ENCODE measurements at regions not wholly inside any gene's neighbourhood (a gene's known extent, or its start where the extent isn't known, plus 50 kb on each side); places are given as distances from the start of the nearest gene placed in this dataset.
"Not testable (repeated sequence)": the region's sequence is repeated elsewhere in the genome, so short reads cannot be mapped to it uniquely, and the experiment has no call there.

GRCh38 chr10:7084280-7085005 is 326.4 kb downstream of the SFMBT2 start:
- Mint-ChIP-seq H3K9me3 (no peaks in the 10 kb centered on the region), H3K27ac (no peak overlapping the region), H3K27me3 (peaks cover 40% of the 10 kb centered on the region), H3K4me3 (no peak overlapping the region), H3K4me1 (no peaks in the 10 kb centered on the region), H3K36me3 (no peaks in the 10 kb centered on the region)
- no peak for ATAC-seq

GRCh38 chr10:7082967-7083366 is 327.9 kb downstream of the SFMBT2 start:
- ATAC-seq: no peak
- H3K36me3 Mint-ChIP-seq: no peaks in the 10 kb centered on the region
- no peak overlapping the region for H3K4me3 Mint-ChIP-seq
- H3K4me1 Mint-ChIP-seq: no peaks in the 10 kb centered on the region
- no peaks in the 10 kb centered on the region for H3K9me3 Mint-ChIP-seq
- peaks cover 49% of the 10 kb centered on the region for H3K27me3 Mint-ChIP-seq
- H3K27ac Mint-ChIP-seq: no peak overlapping the region

- H3K27me3 Mint-ChIP-seq: peaks cover 50% of the 10 kb centered on the region
- no peaks in the 10 kb centered on the region for H3K9me3 Mint-ChIP-seq
- no peak for ATAC-seq
- no peak overlapping the region for H3K27ac Mint-ChIP-seq
- H3K36me3 Mint-ChIP-seq: no peaks in the 10 kb centered on the region
- no peak overlapping the region for H3K4me3 Mint-ChIP-seq
- H3K4me1 Mint-ChIP-seq: no peaks in the 10 kb centered on the region
Measured at GRCh38 chr10:7077880-7078279, 333.0 kb downstream of the SFMBT2 start.

DNA sequence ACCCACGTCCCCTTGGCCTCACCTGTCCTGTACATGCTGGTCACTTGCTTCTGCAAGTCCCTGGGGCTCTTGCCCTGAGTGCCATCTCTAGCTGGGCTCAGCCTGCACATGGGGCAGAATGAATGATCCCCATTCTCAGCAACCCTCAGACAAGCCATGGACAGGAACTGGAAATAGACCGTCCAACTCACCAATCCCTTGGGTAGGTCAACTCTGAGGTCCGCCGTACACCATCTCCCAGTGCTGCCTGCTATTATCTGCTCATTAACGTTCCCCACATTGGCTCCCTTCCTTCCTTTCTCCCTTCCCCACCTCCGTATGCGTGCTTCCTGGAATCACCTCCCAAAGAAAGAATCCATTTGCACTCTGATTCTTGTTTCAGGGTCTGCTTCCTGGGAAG is 335.0 kb downstream of the SFMBT2 start:
- H3K9me3 Mint-ChIP-seq: no peaks in the 10 kb centered on the region
- no peaks in the 10 kb centered on the region for H3K36me3 Mint-ChIP-seq
- peaks cover 31% of the 10 kb centered on the region for H3K27me3 Mint-ChIP-seq
- no peak overlapping the region for H3K4me3 Mint-ChIP-seq
- H3K4me1 Mint-ChIP-seq: no peaks in the 10 kb centered on the region
- no peak overlapping the region for H3K27ac Mint-ChIP-seq
- ATAC-seq: no peak

DNA sequence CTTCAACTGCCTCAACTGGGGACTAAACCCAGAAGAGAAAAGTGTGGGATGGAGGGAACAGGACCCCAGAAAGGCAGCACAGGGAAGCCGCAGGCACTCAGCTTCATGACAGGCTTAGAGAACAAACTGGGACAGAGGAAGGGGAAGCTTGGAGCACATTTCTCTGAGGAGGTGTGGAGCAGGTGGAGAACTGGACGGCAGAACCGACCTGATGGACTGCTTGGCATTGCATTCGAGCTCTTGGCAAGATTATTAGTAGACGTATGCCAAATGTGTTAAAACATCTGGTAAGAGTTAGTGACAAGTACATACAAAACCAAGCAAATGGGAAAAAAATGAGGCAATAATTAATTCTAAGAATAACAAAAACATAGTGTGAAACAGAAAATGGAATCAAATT is 335.7 kb downstream of the SFMBT2 start:
- Mint-ChIP-seq H3K4me3 (no peak overlapping the region), H3K27ac (no peak overlapping the region), H3K36me3 (no peaks in the 10 kb centered on the region), H3K4me1 (no peaks in the 10 kb centered on the region), H3K27me3 (peaks cover 29% of the 10 kb centered on the region), H3K9me3 (no peaks in the 10 kb centered on the region)
- no peak for ATAC-seq

DNA sequence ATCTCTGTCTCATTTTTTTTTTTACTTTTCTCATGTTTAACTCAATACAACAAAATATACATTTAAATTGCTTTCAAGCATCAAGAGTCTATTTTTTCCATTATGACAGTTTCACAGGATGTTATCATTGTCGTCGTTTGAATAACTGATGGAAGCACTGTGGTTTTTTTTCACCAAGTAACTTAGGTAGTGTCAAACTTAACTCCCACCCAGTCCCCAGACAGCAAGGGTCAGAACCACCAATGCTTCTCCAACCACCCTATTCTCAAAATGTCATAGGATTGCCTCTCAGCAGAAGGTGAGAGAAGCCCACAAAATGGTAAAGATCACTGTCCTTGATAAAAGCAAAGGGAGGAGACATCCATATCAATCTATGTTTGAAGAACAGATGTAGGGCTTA is 339.4 kb downstream of the SFMBT2 start:
- Mint-ChIP-seq H3K4me3 (no peak overlapping the region), H3K36me3 (no peaks in the 10 kb centered on the region), H3K4me1 (no peaks in the 10 kb centered on the region), H3K27me3 (peaks cover 20% of the 10 kb centered on the region), H3K27ac (no peak overlapping the region), H3K9me3 (no peaks in the 10 kb centered on the region)
- ATAC-seq: no peak

DNA sequence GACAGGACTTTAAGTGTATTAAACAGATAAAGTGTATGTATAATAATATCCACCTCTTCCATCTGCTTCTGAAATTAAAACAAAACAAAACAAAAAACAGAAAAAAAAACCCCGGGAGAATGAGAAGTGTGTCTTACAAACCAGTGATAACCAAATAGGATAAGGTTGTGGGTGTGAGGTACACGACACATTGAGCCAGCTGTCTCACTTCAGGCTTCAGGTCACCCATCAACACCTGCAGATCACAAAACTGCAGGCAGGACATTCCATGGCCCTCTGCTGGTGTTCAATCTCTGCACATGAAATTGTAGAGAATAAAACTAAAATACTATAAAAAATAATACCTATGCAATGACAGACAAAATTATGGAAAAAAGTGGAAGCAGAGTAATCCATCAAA is 339.9 kb downstream of the SFMBT2 start:
- Mint-ChIP-seq H3K27me3 (peaks cover 15% of the 10 kb centered on the region), H3K4me1 (no peaks in the 10 kb centered on the region), H3K27ac (no peak overlapping the region), H3K4me3 (no peak overlapping the region), H3K36me3 (no peaks in the 10 kb centered on the region), H3K9me3 (no peaks in the 10 kb centered on the region)
- no peak for ATAC-seq

DNA sequence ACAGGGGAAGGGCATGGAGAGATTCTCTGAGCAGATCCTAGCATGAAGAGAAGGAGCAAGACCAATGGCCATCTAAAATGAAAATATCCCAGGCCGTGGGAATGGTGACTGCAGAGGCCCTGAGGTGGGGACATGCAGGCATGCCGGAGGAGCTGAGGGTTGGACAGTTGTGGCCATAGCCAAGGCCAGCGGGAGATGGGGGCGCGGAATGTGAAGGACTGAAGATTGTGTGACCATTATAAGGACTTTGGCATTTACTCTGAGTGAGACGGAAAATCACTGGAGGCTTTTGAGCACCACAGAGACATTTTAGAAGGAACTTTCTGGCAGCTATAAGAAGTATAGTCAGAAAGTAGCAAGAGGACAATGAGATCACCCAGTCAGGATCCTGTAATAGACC is 341.1 kb downstream of the SFMBT2 start:
- no peak for ATAC-seq
- H3K36me3 Mint-ChIP-seq: no peaks in the 10 kb centered on the region
- H3K4me1 Mint-ChIP-seq: no peaks in the 10 kb centered on the region

GRCh38 chr10:7056216-7056615 is 354.6 kb downstream of the SFMBT2 start:
- peaks cover 2% of the 10 kb centered on the region for H3K9me3 Mint-ChIP-seq
- no peak for ATAC-seq
- no peak overlapping the region for H3K4me3 Mint-ChIP-seq
- H3K27ac Mint-ChIP-seq: no peak overlapping the region
- H3K27me3 Mint-ChIP-seq: no peaks in the 10 kb centered on the region
- no peaks in the 10 kb centered on the region for H3K4me1 Mint-ChIP-seq
- H3K36me3 Mint-ChIP-seq: no peaks in the 10 kb centered on the region

More for the DNA sequence above, 341.1 kb downstream of the SFMBT2 start:
- no peaks in the 10 kb centered on the region for H3K9me3 Mint-ChIP-seq
- no peak overlapping the region for H3K27ac Mint-ChIP-seq
- H3K4me3 Mint-ChIP-seq: no peak overlapping the region
- peaks cover 5% of the 10 kb centered on the region for H3K27me3 Mint-ChIP-seq

DNA sequence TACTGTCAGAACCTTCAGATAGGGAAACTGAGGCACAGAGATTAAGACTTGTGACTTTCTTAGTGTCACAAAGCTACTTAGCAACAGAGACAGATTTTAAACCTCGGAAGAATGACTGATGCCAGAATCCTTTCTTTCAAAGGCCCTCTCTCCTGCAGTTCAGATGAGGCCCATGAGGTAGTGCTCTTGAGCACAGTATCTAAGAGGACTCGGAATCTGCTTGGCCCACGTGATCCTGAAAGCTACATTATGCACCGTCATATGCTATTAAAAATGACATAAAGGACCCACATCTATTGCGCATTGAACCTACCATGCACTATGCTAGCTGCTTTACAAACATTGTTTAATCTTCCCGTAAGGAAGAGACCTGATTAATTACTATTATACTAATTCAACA is 355.9 kb downstream of the SFMBT2 start:
- Mint-ChIP-seq H3K4me1 (no peaks in the 10 kb centered on the region), H3K36me3 (no peaks in the 10 kb centered on the region)
- ATAC-seq: no peak

DNA sequence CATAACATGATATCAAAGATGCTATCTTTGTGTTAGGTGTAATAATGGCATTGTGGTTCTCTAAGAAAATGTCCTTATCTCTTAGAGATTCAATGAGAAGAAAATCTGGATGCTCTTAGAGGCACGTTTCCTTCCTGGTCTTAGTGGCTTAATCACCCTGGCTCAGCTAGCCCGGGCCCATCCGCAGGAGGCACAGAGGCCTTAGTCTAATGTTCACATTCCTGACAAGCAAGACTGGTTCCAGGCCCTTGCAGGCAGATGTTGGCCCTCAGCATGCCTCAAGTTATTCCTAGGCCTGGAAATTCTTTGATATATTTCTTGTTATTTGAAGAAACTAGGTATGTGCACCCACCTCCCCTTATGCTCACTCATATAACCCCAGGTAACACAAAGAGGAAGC is 357.6 kb downstream of the SFMBT2 start:
- no peak overlapping the region for H3K4me3 Mint-ChIP-seq
- peaks cover 11% of the 10 kb centered on the region for H3K9me3 Mint-ChIP-seq
- no peaks in the 10 kb centered on the region for H3K27me3 Mint-ChIP-seq
- no peaks in the 10 kb centered on the region for H3K4me1 Mint-ChIP-seq
- no peak for ATAC-seq
- H3K27ac Mint-ChIP-seq: no peak overlapping the region
- no peaks in the 10 kb centered on the region for H3K36me3 Mint-ChIP-seq

More for the DNA sequence above, 355.9 kb downstream of the SFMBT2 start:
- H3K4me3 Mint-ChIP-seq: no peak overlapping the region
- peaks cover 6% of the 10 kb centered on the region for H3K9me3 Mint-ChIP-seq
- H3K27me3 Mint-ChIP-seq: no peaks in the 10 kb centered on the region
- H3K27ac Mint-ChIP-seq: no peak overlapping the region

DNA sequence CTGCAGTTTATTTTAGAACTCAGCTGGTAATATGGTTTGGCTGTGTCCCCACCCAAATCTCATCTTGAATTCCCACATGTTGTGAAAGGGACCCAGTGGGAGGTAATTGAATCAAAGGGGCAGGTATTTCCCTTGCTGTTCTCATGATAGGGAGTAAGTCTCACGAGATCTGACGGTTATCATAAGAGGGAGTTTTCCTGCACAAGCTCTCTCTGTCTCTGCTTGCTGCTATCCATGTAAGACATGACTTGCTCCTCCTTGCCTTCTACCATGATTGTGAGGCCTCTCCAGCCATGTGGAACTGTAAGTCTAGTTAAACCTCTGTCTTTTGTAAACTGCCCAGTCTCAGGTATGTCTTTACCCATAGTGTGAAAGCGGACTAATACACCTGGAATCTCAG is 360.8 kb downstream of the SFMBT2 start:
- not testable (repeated sequence) for ATAC-seq, H3K4me3 Mint-ChIP-seq, H3K27ac Mint-ChIP-seq, H3K27me3 Mint-ChIP-seq, H3K9me3 Mint-ChIP-seq, H3K36me3 Mint-ChIP-seq
- peaks cover 23% of the 10 kb centered on the region for H3K4me1 Mint-ChIP-seq

DNA sequence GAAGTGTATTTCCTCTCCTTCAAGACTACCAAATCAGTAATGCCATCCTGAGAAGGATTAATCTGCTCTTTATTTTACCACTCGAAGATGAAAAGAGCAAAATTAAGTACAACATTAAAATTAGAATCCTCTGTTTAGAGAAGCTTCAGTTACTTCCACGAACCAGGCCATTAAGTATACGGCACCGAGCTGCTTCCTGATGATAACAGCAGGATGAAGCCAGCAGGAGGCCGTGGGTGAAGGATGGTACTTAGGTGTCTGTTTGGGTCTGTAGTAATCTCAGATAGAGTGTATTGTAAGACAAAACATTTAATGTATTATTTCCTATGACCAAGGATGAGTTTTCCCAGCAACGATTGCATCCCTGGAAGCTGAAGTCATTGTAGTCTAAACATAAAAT is 362.8 kb downstream of the SFMBT2 start:
- peaks cover 30% of the 10 kb centered on the region for H3K4me1 Mint-ChIP-seq

GRCh38 chr10:7046615-7047014 is 364.2 kb downstream of the SFMBT2 start:
- Mint-ChIP-seq H3K4me3 (no peak overlapping the region), H3K36me3 (no peaks in the 10 kb centered on the region), H3K4me1 (peaks cover 30% of the 10 kb centered on the region), H3K27ac (peak overlapping the region; percentile 54), H3K27me3 (no peaks in the 10 kb centered on the region), H3K9me3 (peaks cover 12% of the 10 kb centered on the region)
- ATAC-seq: peak; percentile 79

More for the DNA sequence above, 362.8 kb downstream of the SFMBT2 start:
- no peaks in the 10 kb centered on the region for H3K36me3 Mint-ChIP-seq
- no peaks in the 10 kb centered on the region for H3K27me3 Mint-ChIP-seq
- no peak overlapping the region for H3K27ac Mint-ChIP-seq
- H3K9me3 Mint-ChIP-seq: peaks cover 12% of the 10 kb centered on the region
- H3K4me3 Mint-ChIP-seq: no peak overlapping the region
- no peak for ATAC-seq

- Mint-ChIP-seq H3K4me3 (no peak overlapping the region), H3K36me3 (no peaks in the 10 kb centered on the region), H3K27ac (no peak overlapping the region), H3K9me3 (peaks cover 12% of the 10 kb centered on the region), H3K4me1 (peaks cover 30% of the 10 kb centered on the region), H3K27me3 (no peaks in the 10 kb centered on the region)
- peak; percentile 90 for ATAC-seq
Measured at GRCh38 chr10:7045891-7046599, 364.8 kb downstream of the SFMBT2 start.

GRCh38 chr10:7043055-7043653 is 367.7 kb downstream of the SFMBT2 start:
- Mint-ChIP-seq H3K4me3 (no peak overlapping the region), H3K27ac (no peak overlapping the region), H3K27me3 (peaks cover 14% of the 10 kb centered on the region), H3K36me3 (no peaks in the 10 kb centered on the region), H3K4me1 (peaks cover 30% of the 10 kb centered on the region), H3K9me3 (peaks cover 3% of the 10 kb centered on the region)
- no peak for ATAC-seq

All from stimulated activated memory B cell treated with anti-CD40 and anti-IgM and Interleukin-4, amounts not matched to agents 10 μg/mL and 1 μg/mL and 100 μg/mL, for 72 hours (primary cell).